Nucleus accumbens (tissue), 56 donors: ENCODE measurements at regions not wholly inside any gene's neighbourhood (a gene's known extent, or its start where the extent isn't known, plus 50 kb on each side); places are given as distances from the start of the nearest gene placed in this dataset.
"Not testable (repeated sequence)": the region's sequence is repeated elsewhere in the genome, so short reads cannot be mapped to it uniquely, and the experiment has no call there.

ENCODE experiments used
- DNase-seq, 56 donors: peaks; one replicate each; lab custom pipeline; 2025; lab: John Stamatoyannopoulos, UW

DNA sequence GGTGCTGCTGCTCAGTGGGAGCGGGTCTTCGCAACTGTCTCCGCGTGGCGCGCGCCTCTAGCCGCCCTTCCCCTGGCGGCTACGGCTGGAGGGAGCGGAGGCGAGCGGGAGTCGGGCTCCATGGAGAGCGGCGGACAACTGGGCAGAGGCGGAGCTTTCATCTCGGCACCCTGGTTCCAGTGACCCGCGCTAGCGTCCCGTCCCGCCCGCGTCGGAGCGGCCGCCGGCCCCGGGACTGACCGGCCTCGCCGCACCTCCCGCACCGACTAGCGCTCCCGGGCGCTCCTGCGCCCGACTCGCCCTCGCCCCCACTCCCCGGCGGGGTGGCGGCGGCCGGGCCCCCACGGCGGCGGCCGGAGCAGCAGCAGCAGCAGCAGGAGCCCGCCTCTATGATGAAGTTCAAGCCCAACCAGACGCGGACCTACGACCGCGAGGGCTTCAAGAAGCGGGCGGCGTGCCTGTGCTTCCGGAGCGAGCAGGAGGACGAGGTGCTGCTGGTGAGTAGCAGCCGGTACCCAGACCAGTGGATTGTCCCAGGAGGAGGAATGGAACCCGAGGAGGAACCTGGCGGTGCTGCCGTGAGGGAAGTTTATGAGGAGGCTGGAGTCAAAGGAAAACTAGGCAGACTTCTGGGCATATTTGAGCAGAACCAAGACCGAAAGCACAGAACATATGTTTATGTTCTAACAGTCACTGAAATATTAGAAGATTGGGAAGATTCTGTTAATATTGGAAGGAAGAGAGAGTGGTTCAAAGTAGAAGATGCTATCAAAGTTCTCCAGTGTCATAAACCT lies 69.2 kb upstream of the NOTCH2NLA start:
- not testable (repeated sequence) for DNase-seq

GRCh38 chr1:146292940-146293936 lies 64.4 kb upstream of the NOTCH2NLA start:
- DNase-seq, result not testable (repeated sequence)

GRCh38 chr1:146292424-146292823 lies 63.6 kb upstream of the NOTCH2NLA start:
- DNase-seq, result not testable (repeated sequence)

DNA sequence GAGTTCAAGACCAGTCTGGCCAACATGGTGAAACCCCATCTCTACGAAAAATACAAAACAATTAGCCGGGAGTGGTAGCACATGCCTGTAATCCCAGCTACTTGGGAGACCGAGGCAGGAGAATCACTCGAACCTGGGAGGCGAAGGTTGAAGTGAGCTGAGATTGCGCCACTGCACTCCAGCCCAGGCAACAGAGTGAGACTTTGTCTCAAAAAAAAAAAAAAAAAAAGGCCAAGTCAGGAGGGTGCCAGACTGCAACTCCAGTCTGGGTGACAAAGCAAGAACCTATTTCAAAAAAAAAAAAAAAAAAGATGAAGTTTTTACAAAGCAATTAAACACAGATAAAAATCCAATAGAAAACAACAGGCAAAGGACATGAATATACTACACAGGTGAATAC lies 59.1 kb upstream of the NOTCH2NLA start:
- not testable (repeated sequence) for DNase-seq

DNA sequence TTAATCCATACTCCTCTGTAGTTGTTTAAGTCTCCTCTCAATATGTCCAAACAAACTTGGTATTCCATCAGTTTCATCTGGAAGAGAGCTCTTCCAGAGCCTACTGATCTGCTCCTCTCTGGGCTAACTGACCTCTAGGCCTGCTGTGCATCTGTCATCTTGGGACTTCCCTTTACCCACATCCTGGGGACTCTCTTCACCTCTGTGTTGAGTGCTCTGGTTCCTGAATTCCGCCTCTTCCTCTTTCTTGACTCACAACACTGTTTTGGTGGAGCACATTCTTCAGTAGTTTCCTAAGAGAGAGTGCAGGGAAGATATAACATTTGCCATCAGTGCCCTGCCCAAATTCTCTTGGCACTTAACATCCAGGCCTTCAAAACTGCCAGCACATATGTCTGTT lies 55.9 kb upstream of the NOTCH2NLA start:
- not testable (repeated sequence) for DNase-seq

- not testable (repeated sequence) for DNase-seq
Observed at GRCh38 chr1:146283527-146283880, 54.7 kb upstream of the NOTCH2NLA start.

- DNase-seq, result not testable (repeated sequence)
Observed at GRCh38 chr1:146282807-146283526, 54.1 kb upstream of the NOTCH2NLA start.

DNA sequence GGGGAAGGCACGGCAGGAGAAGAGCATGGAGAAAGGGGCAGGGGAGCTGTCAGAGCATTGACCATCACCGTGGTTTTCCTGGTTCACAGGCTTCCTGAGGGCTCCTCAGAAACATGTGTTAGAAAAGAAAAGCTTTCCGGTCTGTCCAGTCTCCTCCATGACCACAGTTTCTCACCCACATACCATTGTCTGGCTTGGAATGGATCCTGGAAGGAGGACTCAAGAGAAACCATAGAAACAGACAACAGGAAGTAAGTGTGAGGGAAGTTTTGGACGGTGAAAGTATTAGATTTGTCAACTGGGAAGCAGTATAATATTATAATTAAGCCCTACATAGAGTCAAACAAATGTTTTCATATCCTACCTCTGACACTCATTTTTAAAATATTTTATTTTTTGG lies 52.7 kb upstream of the NOTCH2NLA start:
- DNase-seq, result not testable (repeated sequence)

- DNase-seq, result not testable (repeated sequence)
Observed at GRCh38 chr1:146278758-146279157, 49.9 kb upstream of the NOTCH2NLA start.
